ENCODE measurements at regions not wholly inside any gene's neighbourhood (a gene's known extent, or its start where the extent isn't known, plus 50 kb on each side); places are given as distances from the start of the nearest gene placed in this dataset.

GRCh38 chr5:3145641-3146040, 394.2 kb upstream of the IRX2 start:
- H3K9ac ChIP-seq (ENCODE audit: low read length in 3 of 3) = no peak overlapping the region
- H3K27ac ChIP-seq (ENCODE audit: low read depth in 2 of 2, low read length in 2 of 2) = no peak overlapping the region
- no peak overlapping the region for H3K4me3 ChIP-seq (ENCODE audit: low read length in 3 of 3)
- TF ChIP-seq, protein P1, sequence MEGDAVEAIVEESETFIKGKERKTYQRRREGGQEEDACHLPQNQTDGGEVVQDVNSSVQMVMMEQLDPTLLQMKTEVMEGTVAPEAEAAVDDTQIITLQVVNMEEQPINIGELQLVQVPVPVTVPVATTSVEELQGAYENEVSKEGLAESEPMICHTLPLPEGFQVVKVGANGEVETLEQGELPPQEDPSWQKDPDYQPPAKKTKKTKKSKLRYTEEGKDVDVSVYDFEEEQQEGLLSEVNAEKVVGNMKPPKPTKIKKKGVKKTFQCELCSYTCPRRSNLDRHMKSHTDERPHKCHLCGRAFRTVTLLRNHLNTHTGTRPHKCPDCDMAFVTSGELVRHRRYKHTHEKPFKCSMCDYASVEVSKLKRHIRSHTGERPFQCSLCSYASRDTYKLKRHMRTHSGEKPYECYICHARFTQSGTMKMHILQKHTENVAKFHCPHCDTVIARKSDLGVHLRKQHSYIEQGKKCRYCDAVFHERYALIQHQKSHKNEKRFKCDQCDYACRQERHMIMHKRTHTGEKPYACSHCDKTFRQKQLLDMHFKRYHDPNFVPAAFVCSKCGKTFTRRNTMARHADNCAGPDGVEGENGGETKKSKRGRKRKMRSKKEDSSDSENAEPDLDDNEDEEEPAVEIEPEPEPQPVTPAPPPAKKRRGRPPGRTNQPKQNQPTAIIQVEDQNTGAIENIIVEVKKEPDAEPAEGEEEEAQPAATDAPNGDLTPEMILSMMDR (IDR thresholded peaks at IDR 0.05; ENCODE audit: borderline replicate concordance, extremely low read depth, insufficient read depth) = no peak
- FAIRE-seq (no peak), DNase-seq (no peak)
- intact Hi-C loops (cut with DNase I) = no loop called here
- H3K9me3 ChIP-seq (ENCODE audit: control insufficient read depth in 2 of 3, insufficient read depth in 1 of 3, low read length in 3 of 3) = no peaks in the 10 kb centered on the region
- H3K4me1 ChIP-seq (ENCODE audit: control insufficient read depth in 2 of 3, insufficient read depth in 2 of 3, low read depth in 1 of 3, low read length in 3 of 3) = no peaks in the 10 kb centered on the region
- H3K27me3 ChIP-seq (ENCODE audit: control insufficient read depth, insufficient read depth, low read length) = no peaks in the 10 kb centered on the region
- no peaks in the 10 kb centered on the region for H3K36me3 ChIP-seq (ENCODE audit: control insufficient read depth in 2 of 3, insufficient read depth in 3 of 3, low read length in 3 of 3)

GRCh38 chr5:3143382-3143781, 391.9 kb upstream of the IRX2 start:
- no peak overlapping the region for H3K4me3 ChIP-seq (ENCODE audit: low read length in 3 of 3)
- no peak for FAIRE-seq

GRCh38 chr5:3142261-3143027, 391.0 kb upstream of the IRX2 start:
- Histone ChIP-seq H3K4me3 (ENCODE audit: low read length in 3 of 3) (no peak overlapping the region), H3K4me1 (ENCODE audit: control insufficient read depth in 2 of 3, insufficient read depth in 2 of 3, low read depth in 1 of 3, low read length in 3 of 3) (no peaks in the 10 kb centered on the region), H3K9me3 (ENCODE audit: control insufficient read depth in 2 of 3, insufficient read depth in 1 of 3, low read length in 3 of 3) (no peaks in the 10 kb centered on the region), H3K36me3 (ENCODE audit: control insufficient read depth in 2 of 3, insufficient read depth in 3 of 3, low read length in 3 of 3) (no peaks in the 10 kb centered on the region), H3K9ac (ENCODE audit: low read length in 3 of 3) (no peak overlapping the region), H3K27ac (ENCODE audit: low read depth in 2 of 2, low read length in 2 of 2) (no peak overlapping the region), H3K27me3 (ENCODE audit: control insufficient read depth, insufficient read depth, low read length) (no peaks in the 10 kb centered on the region)
- TF ChIP-seq, protein P1 (IDR thresholded peaks at IDR 0.05; ENCODE audit: borderline replicate concordance, extremely low read depth, insufficient read depth) = no peak
- intact Hi-C loops (cut with DNase I) = no loop called here
- FAIRE-seq (no peak), DNase-seq (no peak)

More at GRCh38 chr5:3143382-3143781, 391.9 kb upstream of the IRX2 start:
- Histone ChIP-seq H3K27me3 (ENCODE audit: control insufficient read depth, insufficient read depth, low read length) (no peaks in the 10 kb centered on the region), H3K4me1 (ENCODE audit: control insufficient read depth in 2 of 3, insufficient read depth in 2 of 3, low read depth in 1 of 3, low read length in 3 of 3) (no peaks in the 10 kb centered on the region), H3K27ac (ENCODE audit: low read depth in 2 of 2, low read length in 2 of 2) (no peak overlapping the region), H3K9me3 (ENCODE audit: control insufficient read depth in 2 of 3, insufficient read depth in 1 of 3, low read length in 3 of 3) (no peaks in the 10 kb centered on the region), H3K36me3 (ENCODE audit: control insufficient read depth in 2 of 3, insufficient read depth in 3 of 3, low read length in 3 of 3) (no peaks in the 10 kb centered on the region), H3K9ac (ENCODE audit: low read length in 3 of 3) (no peak overlapping the region)
- DNase-seq = no peak
- intact Hi-C loops (cut with DNase I) = no loop called here
- TF ChIP-seq, protein P1 (IDR thresholded peaks at IDR 0.05; ENCODE audit: borderline replicate concordance, extremely low read depth, insufficient read depth) = no peak
